ENCODE measurements at regions not wholly inside any gene's neighbourhood (a gene's known extent, or its start where the extent isn't known, plus 50 kb on each side); places are given as distances from the start of the nearest gene placed in this dataset.

DNA sequence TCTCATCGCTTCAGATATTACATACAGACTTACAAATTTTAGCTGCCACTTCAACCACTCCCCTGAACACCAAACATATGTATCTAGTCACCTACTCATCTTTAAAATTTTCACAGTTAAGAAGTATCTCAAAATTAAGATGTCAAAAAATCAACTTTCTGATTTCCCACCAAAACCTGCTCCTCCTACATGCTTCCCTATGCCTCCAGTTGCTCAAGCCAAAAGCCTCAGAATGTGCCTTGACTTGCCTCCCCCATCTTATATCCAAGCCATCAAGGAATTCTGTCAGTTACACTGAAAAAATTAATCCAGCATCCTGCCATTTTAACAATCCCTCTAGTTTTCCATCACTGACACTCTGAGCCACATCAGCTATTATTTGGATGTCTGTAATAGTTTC, 85.0 kb downstream of the SPRY2 start:
- no peak for TF ChIP-seq CTCF (IDR thresholded peaks at IDR 0.05)
- Histone ChIP-seq H3K36me3 (no peaks in the 10 kb centered on the region), H3K9ac (ENCODE audit: low read depth in 2 of 2, low read length in 2 of 2) (no peak overlapping the region), H3K4me3 (no peak overlapping the region), H3K4me1 (no peaks in the 10 kb centered on the region), H3K27ac (no peak overlapping the region), H3K9me3 (no peaks in the 10 kb centered on the region), H3K27me3 (no peaks in the 10 kb centered on the region)
- DNase-seq: no peak
- intact Hi-C loops (cut with DNase I): loop anchor here (10.0 kb wide), 1 partner anchor 79 kb away; no protein-coding TSS in a partner anchor

DNA sequence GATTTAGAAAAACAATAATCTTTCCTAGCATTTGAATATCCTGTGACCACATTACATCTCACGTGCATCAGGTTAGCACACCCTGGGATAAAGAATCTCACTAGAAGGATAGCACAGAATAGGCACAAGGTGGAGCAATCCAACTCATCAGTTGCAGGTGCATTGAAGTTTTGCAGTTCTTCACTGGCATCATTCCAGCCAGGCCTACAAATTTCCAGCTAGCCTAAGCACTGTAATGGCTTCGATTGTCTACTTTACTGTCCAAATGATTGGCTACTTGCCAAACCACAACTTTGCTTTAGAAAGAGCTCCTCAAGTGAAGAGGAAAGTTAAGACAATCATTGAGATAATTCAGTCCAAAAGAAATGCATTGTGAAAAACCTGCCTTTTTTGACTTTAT, 89.5 kb downstream of the SPRY2 start:
- no peak for TF ChIP-seq CTCF (IDR thresholded peaks at IDR 0.05)
- DNase-seq: no peak

GRCh38 chr13:80250213-80250810, 90.6 kb downstream of the SPRY2 start:
- Histone ChIP-seq H3K4me1 (no peaks in the 10 kb centered on the region), H3K9me3 (no peaks in the 10 kb centered on the region), H3K27ac (no peak overlapping the region), H3K4me3 (no peak overlapping the region), H3K27me3 (no peaks in the 10 kb centered on the region), H3K36me3 (no peaks in the 10 kb centered on the region), H3K9ac (ENCODE audit: low read depth in 2 of 2, low read length in 2 of 2) (no peak overlapping the region)
- DNase-seq: no peak
- TF ChIP-seq CTCF (IDR thresholded peaks at IDR 0.05): no peak
- intact Hi-C loops (cut with DNase I): loop anchor here (10.0 kb wide), 1 partner anchor 84 kb away; no protein-coding TSS in a partner anchor

More for the DNA sequence above, 89.5 kb downstream of the SPRY2 start:
- Histone ChIP-seq H3K27me3 (no peaks in the 10 kb centered on the region), H3K36me3 (no peaks in the 10 kb centered on the region), H3K9me3 (no peaks in the 10 kb centered on the region), H3K4me3 (no peak overlapping the region), H3K27ac (no peak overlapping the region), H3K9ac (ENCODE audit: low read depth in 2 of 2, low read length in 2 of 2) (no peak overlapping the region), H3K4me1 (no peaks in the 10 kb centered on the region)
- intact Hi-C loops (cut with DNase I): loop anchor here (10.0 kb wide), 1 partner anchor 83 kb away; no protein-coding TSS in a partner anchor

GRCh38 chr13:80249516-80250212, 91.3 kb downstream of the SPRY2 start:
- Histone ChIP-seq H3K4me3 (no peak overlapping the region), H3K27me3 (no peaks in the 10 kb centered on the region), H3K27ac (no peak overlapping the region), H3K9ac (ENCODE audit: low read depth in 2 of 2, low read length in 2 of 2) (no peak overlapping the region), H3K4me1 (no peaks in the 10 kb centered on the region), H3K36me3 (no peaks in the 10 kb centered on the region), H3K9me3 (no peaks in the 10 kb centered on the region)
- intact Hi-C loops (cut with DNase I): loop anchor here (10.0 kb wide), 1 partner anchor 85 kb away; no protein-coding TSS in a partner anchor
- no peak for DNase-seq
- no peak for TF ChIP-seq CTCF (IDR thresholded peaks at IDR 0.05)

DNA sequence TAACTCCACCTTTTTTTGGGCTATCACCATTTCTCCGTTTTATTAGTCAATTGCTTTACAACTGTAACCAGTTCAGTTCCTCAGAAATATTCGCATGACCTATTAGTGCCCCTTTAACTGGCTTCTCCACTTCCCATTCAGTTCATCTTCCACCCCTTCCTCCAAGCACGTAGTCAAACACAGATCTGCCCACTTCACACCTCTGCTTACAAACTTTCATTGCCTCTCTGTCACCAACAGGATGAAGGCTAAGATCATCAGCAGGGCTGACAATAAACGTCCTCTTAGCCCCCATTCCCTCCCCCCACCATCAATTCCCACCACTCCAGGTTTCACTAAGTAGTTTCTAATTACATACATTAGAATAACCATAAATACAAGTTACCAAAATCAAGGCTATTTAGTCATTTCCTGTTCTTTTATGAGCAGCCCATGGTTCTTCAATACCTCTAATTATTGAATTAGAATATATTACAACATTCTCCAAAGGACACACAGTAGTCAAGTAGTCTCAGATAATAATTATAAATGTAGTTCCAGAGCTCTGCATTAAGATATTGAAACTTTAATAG, 95.7 kb downstream of the SPRY2 start:
- Histone ChIP-seq H3K36me3 (no peaks in the 10 kb centered on the region), H3K4me1 (no peaks in the 10 kb centered on the region), H3K9me3 (no peaks in the 10 kb centered on the region), H3K27me3 (no peaks in the 10 kb centered on the region), H3K27ac (no peak overlapping the region), H3K9ac (ENCODE audit: low read depth in 2 of 2, low read length in 2 of 2) (no peak overlapping the region), H3K4me3 (no peak overlapping the region)
- TF ChIP-seq CTCF (IDR thresholded peaks at IDR 0.05): no peak
- DNase-seq: no peak
- intact Hi-C loops (cut with DNase I): no loop called here

All from colonic mucosa (tissue), 4 donors.